Adrenal gland (tissue), 9 donors: ENCODE measurements at regions not wholly inside any gene's neighbourhood (a gene's known extent, or its start where the extent isn't known, plus 50 kb on each side); places are given as distances from the start of the nearest gene placed in this dataset.

ENCODE experiments used
- DNase-seq, 7 donors: peaks; one replicate each; pipeline ENCODE4 v3.0.0-alpha.2; 2019 to 2020
- H3K27ac ChIP-seq, 5 donors: fragments of 200-600 bp; sonication (generic) in 4 of 5; 1 replicate in 3 of 5; 2 replicates in 2 of 5; pipeline versions ENCODE4 v1.5.1 to v1.8.0; 2016 to 2020; ENCODE audit warnings: mild to moderate bottlenecking in 1 of 5
- H3K27me3 ChIP-seq: fragments of 200-600 bp; 2 replicates; pipeline ENCODE4 v1.8.0; 2021
- H3K36me3 ChIP-seq, 2 donors: fragments of 200-600 bp; replicated peaks in 1 of 2; 1 replicate in 1 of 2; 2 replicates in 1 of 2; pipeline versions ENCODE4 v1.5.1 to v1.8.0; 2018 to 2022
- H3K4me1 ChIP-seq, 2 donors: fragments of 200-600 bp; replicated peaks in 1 of 2; 1 replicate in 1 of 2; 2 replicates in 1 of 2; pipeline versions ENCODE4 v1.5.1 to v1.8.0; 2018 to 2021
- H3K4me3 ChIP-seq, 4 donors: fragments of 200-600 bp; sonication (generic) in 3 of 4; one replicate each; pipeline ENCODE4 v1.5.1; 2016 to 2018
- H3K9me3 ChIP-seq, 3 donors: fragments of 200-600 bp; sonication (generic) in 1 of 3; replicated peaks in 1 of 3; 1 replicate in 2 of 3; 2 replicates in 1 of 3; pipeline versions ENCODE4 v1.5.1 to v1.8.0; 2016 to 2021
- CTCF ChIP-seq, 6 experiments: fragments of 450-650 bp in 4 of 6; fragments of 200-600 bp in 2 of 6; sonication (generic) in 1 of 6; IDR thresholded peaks; 1 replicate in 5 of 6; 2 replicates in 1 of 6; pipeline versions ENCODE4 v1.5.1 to v1.8.0; 2016 to 2021; ENCODE audit warnings: antibody characterized with exemption in 6 of 6, mild to moderate bottlenecking in 2 of 6, moderate library complexity in 1 of 6
- POLR2A ChIP-seq, 2 donors: fragments of 450-650 bp; IDR thresholded peaks; one replicate each; pipeline ENCODE4 v1.6.1; 2017; ENCODE audit warnings: antibody characterized with exemption in 2 of 2, mild to moderate bottlenecking in 2 of 2, moderate library complexity in 1 of 2
- WGBS, 4 donors: extraction: QIAGEN DNeasy Blood & Tissue Kit in 2 of 4; methylation state at CpG; one replicate each; pipeline versions ENCODE4 v1.1.5 to v1.1.7; 2013 to 2017; 5-methylcytosine and 5-hydroxymethylcytosine counted together
- intact Hi-C, 2 donors: fragments of 100-400 bp; cut with DNase I; formaldehyde crosslinking; loops; one replicate each; pipeline versions ENCODE4 v1.14.1 to v1.15.0; 2022 to 2023
- donor health status: healthy with polysubstance abuse.
- donor health status: Bipolar disorder and iron deficiency.
- donor health status: DM: yes; HTN: yes; CAD: no.
- donor health status: DM: no; HTN: no; CAD: no.
- donor health status: DM: no; HTN: no; CAD: no.

GRCh38 chr5:96503501-96504236, 70.6 kb upstream of the PCSK1 start:
- Histone ChIP-seq H3K4me1 (no peaks in the 10 kb centered on the region), H3K27ac (no peak overlapping the region), H3K9me3 (no peaks in the 10 kb centered on the region), H3K4me3 (no peak overlapping the region), H3K36me3 (no peaks in the 10 kb centered on the region), H3K27me3 (no peaks in the 10 kb centered on the region)
- no peak for DNase-seq
- intact Hi-C loops = no loop called here
- TF ChIP-seq CTCF (IDR thresholded peaks at IDR 0.05) (no peak), POLR2A (IDR thresholded peaks at IDR 0.05) (no peak)
- 77 to 84% (median 81%) methylated on average over 15 of the region's 15 CpGs for WGBS, 4 donors

- Histone ChIP-seq H3K27me3 (no peaks in the 10 kb centered on the region), H3K4me1 (peaks cover 0 to 13% of the 10 kb centered on the region in 2 donors), H3K27ac (no peak overlapping the region), H3K4me3 (no peak overlapping the region), H3K9me3 (no peaks in the 10 kb centered on the region), H3K36me3 (no peaks in the 10 kb centered on the region)
- DNase-seq = no peak
- TF ChIP-seq POLR2A (IDR thresholded peaks at IDR 0.05) (no peak), CTCF (IDR thresholded peaks at IDR 0.05) (no peak)
- intact Hi-C loops = no loop called here
- 50 to 80% (median 73%) methylated on average over 1 of the region's 1 CpG for WGBS, 4 donors
These were observed 73.3 kb upstream of the PCSK1 start for GRCh38 chr5:96506376-96506775.

GRCh38 chr5:96506866-96507527, 73.9 kb upstream of the PCSK1 start:
- Histone ChIP-seq H3K9me3 (no peaks in the 10 kb centered on the region), H3K4me1 (peaks cover 0 to 13% of the 10 kb centered on the region in 2 donors), H3K36me3 (no peaks in the 10 kb centered on the region), H3K4me3 (no peak overlapping the region), H3K27ac (no peak overlapping the region), H3K27me3 (no peaks in the 10 kb centered on the region)
- intact Hi-C loops = no loop called here
- no peak for DNase-seq
- 76 to 85% (median 82%) methylated on average over 7 of the region's 7 CpGs for WGBS, 4 donors
- TF ChIP-seq POLR2A (IDR thresholded peaks at IDR 0.05) (no peak), CTCF (IDR thresholded peaks at IDR 0.05) (no peak)

- H3K4me3 ChIP-seq = no peak overlapping the region
- no peak for DNase-seq
- peaks cover 0 to 13% of the 10 kb centered on the region in 2 donors for H3K4me1 ChIP-seq
- WGBS, 4 donors = 0% methylated on average over 1 of the region's 1 CpG
- intact Hi-C loops = no loop called here
- H3K9me3 ChIP-seq = no peaks in the 10 kb centered on the region
- no peaks in the 10 kb centered on the region for H3K36me3 ChIP-seq
- H3K27ac ChIP-seq = peak overlapping the region in 2 of 5 donors; percentile 18 to 22
- H3K27me3 ChIP-seq = no peaks in the 10 kb centered on the region
- TF ChIP-seq CTCF (IDR thresholded peaks at IDR 0.05) = no peak
- TF ChIP-seq POLR2A (IDR thresholded peaks at IDR 0.05) = no peak
These were observed 76.3 kb upstream of the PCSK1 start for GRCh38 chr5:96509316-96509715.
